ENCODE measurements at regions not wholly inside any gene's neighbourhood (a gene's known extent, or its start where the extent isn't known, plus 50 kb on each side); places are given as distances from the start of the nearest gene placed in this dataset.
"Not testable (repeated sequence)": the region's sequence is repeated elsewhere in the genome, so short reads cannot be mapped to it uniquely, and the experiment has no call there.

GRCh38 chr10:32140403-32140802 lies 84.2 kb upstream of the KIF5B start:
- H3K4me3 ChIP-seq (ENCODE audit: low read length in 3 of 3): no peak overlapping the region
- H3K9ac ChIP-seq (ENCODE audit: low read length in 3 of 3): no peak overlapping the region
- intact Hi-C loops (cut with DNase I): no loop called here
- no peak for FAIRE-seq
- H3K4me1 ChIP-seq (ENCODE audit: control insufficient read depth in 2 of 3, insufficient read depth in 2 of 3, low read depth in 1 of 3, low read length in 3 of 3): peaks cover 0 to 5% (median 0%) of the 10 kb centered on the region in 3 donors
- no peaks in the 10 kb centered on the region for H3K36me3 ChIP-seq (ENCODE audit: control insufficient read depth in 2 of 3, insufficient read depth in 3 of 3, low read length in 3 of 3)
- no peaks in the 10 kb centered on the region for H3K9me3 ChIP-seq (ENCODE audit: control insufficient read depth in 2 of 3, insufficient read depth in 1 of 3, low read length in 3 of 3)
- H3K27ac ChIP-seq (ENCODE audit: low read depth in 2 of 2, low read length in 2 of 2): no peak overlapping the region
- no peak for TF ChIP-seq CTCF (IDR thresholded peaks at IDR 0.05; ENCODE audit: borderline replicate concordance, extremely low read depth, insufficient read depth)
- no peaks in the 10 kb centered on the region for H3K27me3 ChIP-seq (ENCODE audit: control insufficient read depth, insufficient read depth, low read length)
- no peak for DNase-seq

DNA sequence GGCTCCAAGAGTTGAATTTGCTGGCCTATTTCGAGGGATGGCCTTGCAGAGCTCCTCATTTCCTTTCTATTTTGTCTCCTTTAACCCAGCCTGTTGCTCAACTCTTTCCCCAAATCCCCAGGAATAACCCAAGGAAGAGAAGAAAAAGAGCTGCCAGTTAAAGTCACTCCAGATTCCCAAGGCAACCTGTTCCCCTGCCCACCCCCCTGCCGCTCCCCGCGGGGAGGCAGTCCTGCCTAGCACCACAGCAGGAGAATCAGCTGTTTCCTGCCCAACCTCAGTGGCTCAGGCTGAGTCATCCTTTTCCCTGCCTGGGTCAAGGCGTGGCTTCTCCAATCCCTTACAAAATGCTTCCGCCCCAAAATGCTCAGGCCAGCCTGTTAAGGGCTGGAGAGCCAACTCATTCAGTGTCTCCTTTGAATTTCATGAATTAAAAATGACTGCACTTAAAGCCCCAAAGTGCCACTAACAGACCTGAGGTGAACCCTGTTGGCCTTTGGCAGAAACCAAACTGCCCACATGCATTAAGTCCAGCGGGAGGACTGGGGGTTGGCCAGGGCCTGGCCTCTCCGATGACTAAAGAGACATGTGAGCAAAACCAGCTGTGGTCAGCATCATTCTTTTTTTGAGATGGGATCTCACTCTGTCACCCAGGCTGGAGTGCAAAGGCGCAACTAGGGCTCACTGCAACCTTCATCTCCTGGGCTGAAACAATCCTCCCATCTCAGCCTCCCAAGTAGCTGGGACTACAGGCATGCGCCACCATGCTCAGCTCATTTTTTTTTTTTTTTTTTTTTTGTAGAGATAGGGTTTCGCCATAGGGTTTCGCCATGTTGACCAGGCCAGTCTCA lies 83.2 kb upstream of the KIF5B start:
- Histone ChIP-seq H3K27me3 (ENCODE audit: control insufficient read depth, insufficient read depth, low read length) (no peaks in the 10 kb centered on the region), H3K9ac (ENCODE audit: low read length in 3 of 3) (no peak overlapping the region), H3K27ac (ENCODE audit: low read depth in 2 of 2, low read length in 2 of 2) (no peak overlapping the region), H3K36me3 (ENCODE audit: control insufficient read depth in 2 of 3, insufficient read depth in 3 of 3, low read length in 3 of 3) (no peaks in the 10 kb centered on the region), H3K9me3 (ENCODE audit: control insufficient read depth in 2 of 3, insufficient read depth in 1 of 3, low read length in 3 of 3) (no peaks in the 10 kb centered on the region), H3K4me3 (ENCODE audit: low read length in 3 of 3) (no peak overlapping the region), H3K4me1 (ENCODE audit: control insufficient read depth in 2 of 3, insufficient read depth in 2 of 3, low read depth in 1 of 3, low read length in 3 of 3) (peaks cover 0 to 5% (median 0%) of the 10 kb centered on the region in 3 donors)
- FAIRE-seq: no peak
- peak; percentile 14 for TF ChIP-seq CTCF (IDR thresholded peaks at IDR 0.05; ENCODE audit: borderline replicate concordance, extremely low read depth, insufficient read depth)
- intact Hi-C loops (cut with DNase I): no loop called here
- peak in 3 of 5 donors; percentile 13 to 92 (median 50) for DNase-seq

DNA sequence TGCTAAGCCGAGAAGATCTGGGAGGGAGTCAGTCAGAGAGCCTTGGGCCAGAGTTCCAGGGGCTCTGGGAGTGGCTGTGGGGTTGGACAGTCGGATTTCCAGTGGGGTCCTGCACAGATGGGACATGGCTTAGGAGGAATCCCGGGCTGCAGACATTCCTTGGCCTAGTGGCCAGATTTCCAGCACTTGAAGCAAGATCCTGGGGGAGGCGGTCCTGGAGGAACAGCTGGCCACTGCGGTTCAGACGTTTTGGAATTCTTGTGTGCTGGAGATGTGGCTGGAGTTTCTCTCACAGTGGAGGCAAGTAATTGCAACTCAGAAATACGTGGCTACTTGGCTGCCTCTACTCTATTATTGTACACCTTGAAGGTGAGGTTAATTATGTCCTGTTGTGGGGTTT lies 80.7 kb upstream of the KIF5B start:
- H3K27me3 ChIP-seq (ENCODE audit: control insufficient read depth, insufficient read depth, low read length); H3K9ac ChIP-seq (ENCODE audit: low read length in 3 of 3); H3K4me3 ChIP-seq (ENCODE audit: low read length in 3 of 3); H3K9me3 ChIP-seq (ENCODE audit: control insufficient read depth in 2 of 3, insufficient read depth in 1 of 3, low read length in 3 of 3); H3K4me1 ChIP-seq (ENCODE audit: control insufficient read depth in 2 of 3, insufficient read depth in 2 of 3, low read depth in 1 of 3, low read length in 3 of 3); FAIRE-seq; H3K36me3 ChIP-seq (ENCODE audit: control insufficient read depth in 2 of 3, insufficient read depth in 3 of 3, low read length in 3 of 3); intact Hi-C loops (cut with DNase I); H3K27ac ChIP-seq (ENCODE audit: low read depth in 2 of 2, low read length in 2 of 2): not testable (repeated sequence)
- peak in 1 of 5 donors; percentile 15 for DNase-seq

DNA sequence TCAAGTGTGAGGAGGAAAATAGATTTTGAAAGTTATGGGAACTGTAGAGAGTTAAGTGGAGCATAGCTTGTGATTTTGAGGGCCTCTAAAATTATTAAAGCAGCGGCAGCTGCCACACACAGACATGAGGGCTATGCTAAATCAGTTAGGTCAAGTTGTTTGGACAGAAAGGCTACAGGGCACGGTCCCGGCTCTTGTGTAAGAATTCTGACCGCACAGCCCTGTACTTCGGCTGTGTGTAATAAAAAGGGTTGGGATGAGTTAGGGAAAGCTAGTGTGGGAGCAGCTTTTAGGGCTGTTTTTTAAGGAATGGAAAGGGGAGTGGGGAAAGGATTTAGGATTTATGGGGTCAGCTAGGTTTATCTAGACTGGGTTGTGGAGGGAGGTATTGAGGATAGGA lies 79.6 kb upstream of the KIF5B start:
- H3K27ac ChIP-seq (ENCODE audit: low read depth in 2 of 2, low read length in 2 of 2); H3K4me1 ChIP-seq (ENCODE audit: control insufficient read depth in 2 of 3, insufficient read depth in 2 of 3, low read depth in 1 of 3, low read length in 3 of 3); H3K36me3 ChIP-seq (ENCODE audit: control insufficient read depth in 2 of 3, insufficient read depth in 3 of 3, low read length in 3 of 3); FAIRE-seq; H3K4me3 ChIP-seq (ENCODE audit: low read length in 3 of 3); H3K27me3 ChIP-seq (ENCODE audit: control insufficient read depth, insufficient read depth, low read length); H3K9ac ChIP-seq (ENCODE audit: low read length in 3 of 3); DNase-seq; intact Hi-C loops (cut with DNase I); H3K9me3 ChIP-seq (ENCODE audit: control insufficient read depth in 2 of 3, insufficient read depth in 1 of 3, low read length in 3 of 3): not testable (repeated sequence)

Data from kidney (tissue), 13 donors.